ENCODE measurements at regions not wholly inside any gene's neighbourhood (a gene's known extent, or its start where the extent isn't known, plus 50 kb on each side); places are given as distances from the start of the nearest gene placed in this dataset.
A peak's percentile ranks its signal among the peaks of the same experiment; 100 is the strongest.

DNA sequence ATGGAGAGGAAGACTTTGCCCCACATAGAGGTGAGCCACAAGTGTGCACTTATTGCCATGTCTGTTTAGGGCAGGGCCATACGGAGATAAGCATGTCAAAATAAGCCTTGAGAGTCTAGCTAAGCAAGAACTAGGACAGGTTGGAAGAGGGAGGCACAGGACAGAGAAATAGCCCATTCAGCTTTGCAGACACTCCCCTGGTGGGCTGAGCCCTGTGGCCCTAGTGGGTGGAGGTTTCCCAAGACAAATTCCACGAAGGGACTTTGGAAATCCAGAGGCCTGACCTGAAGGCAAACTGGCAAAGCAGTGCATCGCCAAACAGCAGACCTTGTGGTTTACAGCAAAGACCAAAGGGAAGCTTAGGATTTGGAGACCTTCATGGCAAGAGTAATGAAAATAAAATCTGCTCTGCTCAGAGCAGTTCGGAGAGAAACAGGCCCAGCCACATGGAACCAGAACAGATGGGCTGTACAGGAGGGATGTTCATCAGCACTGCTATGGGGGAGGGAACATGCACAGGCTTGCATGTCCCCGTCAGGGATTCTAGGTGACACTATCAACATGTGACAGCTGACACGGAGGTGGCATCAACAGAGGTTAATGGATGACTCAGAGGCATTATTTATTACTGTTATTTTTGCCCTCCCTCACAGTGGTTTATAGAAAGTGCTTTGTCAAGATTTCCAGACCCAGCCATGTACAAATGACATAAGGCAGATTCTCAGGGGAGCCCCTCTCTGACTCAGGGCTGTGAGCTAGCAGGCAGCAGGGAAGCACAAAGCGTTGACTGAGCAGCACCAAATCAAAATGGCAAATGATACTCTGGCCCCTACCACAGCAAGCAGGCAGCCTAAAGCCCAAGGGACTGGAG, 90.1 kb upstream of the IRF2BP2 start:
- no TSS peak for BruUV-seq (replicated peaks)
- Histone ChIP-seq H3K36me3 (ENCODE audit: insufficient read depth, low read length, poor library complexity, severe bottlenecking) (no peaks in the 10 kb centered on the region), H3K27ac (ENCODE audit: low read depth, low read length, poor library complexity, severe bottlenecking) (no peak overlapping the region), H3K9me3 (ENCODE audit: low read depth, low read length, poor library complexity, severe bottlenecking) (no peaks in the 10 kb centered on the region), H3K27me3 (replicated peaks; ENCODE audit: insufficient read depth, low read depth, low read length, poor library complexity) (no peaks in the 10 kb centered on the region), H3K4me3 (ENCODE audit: low read depth, low read length, poor library complexity, severe bottlenecking) (no peak overlapping the region), H3K4me1 (ENCODE audit: insufficient read depth, low read length, poor library complexity, severe bottlenecking) (no peaks in the 10 kb centered on the region)
- no peak for TF ChIP-seq EZH2 (IDR thresholded peaks at IDR 0.05; ENCODE audit: borderline replicate concordance, low read depth, low read length, poor library complexity, severe bottlenecking)
- TF ChIP-seq, protein P1, sequence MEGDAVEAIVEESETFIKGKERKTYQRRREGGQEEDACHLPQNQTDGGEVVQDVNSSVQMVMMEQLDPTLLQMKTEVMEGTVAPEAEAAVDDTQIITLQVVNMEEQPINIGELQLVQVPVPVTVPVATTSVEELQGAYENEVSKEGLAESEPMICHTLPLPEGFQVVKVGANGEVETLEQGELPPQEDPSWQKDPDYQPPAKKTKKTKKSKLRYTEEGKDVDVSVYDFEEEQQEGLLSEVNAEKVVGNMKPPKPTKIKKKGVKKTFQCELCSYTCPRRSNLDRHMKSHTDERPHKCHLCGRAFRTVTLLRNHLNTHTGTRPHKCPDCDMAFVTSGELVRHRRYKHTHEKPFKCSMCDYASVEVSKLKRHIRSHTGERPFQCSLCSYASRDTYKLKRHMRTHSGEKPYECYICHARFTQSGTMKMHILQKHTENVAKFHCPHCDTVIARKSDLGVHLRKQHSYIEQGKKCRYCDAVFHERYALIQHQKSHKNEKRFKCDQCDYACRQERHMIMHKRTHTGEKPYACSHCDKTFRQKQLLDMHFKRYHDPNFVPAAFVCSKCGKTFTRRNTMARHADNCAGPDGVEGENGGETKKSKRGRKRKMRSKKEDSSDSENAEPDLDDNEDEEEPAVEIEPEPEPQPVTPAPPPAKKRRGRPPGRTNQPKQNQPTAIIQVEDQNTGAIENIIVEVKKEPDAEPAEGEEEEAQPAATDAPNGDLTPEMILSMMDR (conservative IDR thresholded peaks at IDR 0.05; ENCODE audit: low read depth, low read length): no peak
- ChIA-PET POLR2A (ENCODE audit: low non-redundant PET) (no interaction called here), CTCF (no interaction called here)
- peak; percentile 23 for DNase-seq (ENCODE audit: low spot score)
- intact Hi-C loops (cut with micrococcal nuclease; ENCODE audit: unreplicated experiment): no loop called here

DNA sequence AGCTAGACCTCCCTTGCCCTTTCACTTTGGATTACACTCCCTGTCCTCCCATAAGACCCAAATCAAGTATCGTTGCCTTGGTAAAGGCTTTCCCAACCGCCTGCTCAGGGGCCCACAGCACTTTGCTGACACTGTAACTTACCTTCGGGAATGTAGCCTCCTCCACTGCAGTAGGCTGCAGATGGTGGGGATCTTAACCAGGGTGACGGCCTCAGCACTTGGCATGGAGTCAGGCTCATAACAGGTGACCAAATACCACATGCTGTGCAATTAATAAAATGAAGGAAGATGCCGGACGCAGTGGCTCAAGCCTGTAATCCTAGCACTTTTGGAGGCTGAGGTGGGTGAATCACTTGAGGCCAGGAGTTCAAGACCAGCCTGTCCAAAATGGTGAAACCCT, 88.7 kb upstream of the IRF2BP2 start:
- H3K4me3 ChIP-seq (ENCODE audit: low read depth, low read length, poor library complexity, severe bottlenecking): no peak overlapping the region
- TF ChIP-seq, protein P1 (conservative IDR thresholded peaks at IDR 0.05; ENCODE audit: low read depth, low read length): no peak
- TF ChIP-seq EZH2 (IDR thresholded peaks at IDR 0.05; ENCODE audit: borderline replicate concordance, low read depth, low read length, poor library complexity, severe bottlenecking): no peak
- H3K9me3 ChIP-seq (ENCODE audit: low read depth, low read length, poor library complexity, severe bottlenecking): no peaks in the 10 kb centered on the region
- ChIA-PET POLR2A (ENCODE audit: low non-redundant PET) (no interaction called here), CTCF (no interaction called here)
- no peaks in the 10 kb centered on the region for H3K4me1 ChIP-seq (ENCODE audit: insufficient read depth, low read length, poor library complexity, severe bottlenecking)
- DNase-seq (ENCODE audit: low spot score): no peak
- H3K27me3 ChIP-seq (replicated peaks; ENCODE audit: insufficient read depth, low read depth, low read length, poor library complexity): no peaks in the 10 kb centered on the region
- no peaks in the 10 kb centered on the region for H3K36me3 ChIP-seq (ENCODE audit: insufficient read depth, low read length, poor library complexity, severe bottlenecking)
- intact Hi-C loops (cut with micrococcal nuclease; ENCODE audit: unreplicated experiment): no loop called here
- no TSS peak for BruUV-seq (replicated peaks)
- no peak overlapping the region for H3K27ac ChIP-seq (ENCODE audit: low read depth, low read length, poor library complexity, severe bottlenecking)

DNA sequence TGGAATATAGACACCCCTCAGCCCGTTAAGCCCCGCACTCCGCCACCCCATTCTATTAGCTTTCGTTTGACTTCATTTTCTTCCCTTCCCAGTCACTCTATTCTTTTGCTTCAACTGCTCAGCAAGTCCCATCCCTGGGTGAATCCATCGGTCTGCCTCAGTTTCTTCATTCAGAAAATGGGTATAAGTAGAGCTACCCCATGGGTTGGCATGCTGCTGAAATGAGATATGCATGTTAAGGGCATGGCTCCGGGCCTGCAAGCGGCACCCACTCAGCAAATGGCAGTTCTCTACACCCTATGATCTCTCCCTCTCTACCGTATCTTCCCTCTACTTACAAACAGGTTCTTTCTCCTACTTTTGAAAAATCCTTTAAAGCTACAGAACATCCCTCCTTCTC, 87.8 kb upstream of the IRF2BP2 start:
- intact Hi-C loops (cut with micrococcal nuclease; ENCODE audit: unreplicated experiment): no loop called here
- Histone ChIP-seq H3K9me3 (ENCODE audit: low read depth, low read length, poor library complexity, severe bottlenecking) (no peaks in the 10 kb centered on the region), H3K27me3 (replicated peaks; ENCODE audit: insufficient read depth, low read depth, low read length, poor library complexity) (no peaks in the 10 kb centered on the region), H3K36me3 (ENCODE audit: insufficient read depth, low read length, poor library complexity, severe bottlenecking) (no peaks in the 10 kb centered on the region), H3K4me1 (ENCODE audit: insufficient read depth, low read length, poor library complexity, severe bottlenecking) (no peaks in the 10 kb centered on the region), H3K4me3 (ENCODE audit: low read depth, low read length, poor library complexity, severe bottlenecking) (no peak overlapping the region), H3K27ac (ENCODE audit: low read depth, low read length, poor library complexity, severe bottlenecking) (no peak overlapping the region)
- CTCF ChIA-PET: no interaction called here
- no peak for DNase-seq (ENCODE audit: low spot score)
- POLR2A ChIA-PET (ENCODE audit: low non-redundant PET): no interaction called here
- TF ChIP-seq EZH2 (IDR thresholded peaks at IDR 0.05; ENCODE audit: borderline replicate concordance, low read depth, low read length, poor library complexity, severe bottlenecking): no peak
- TF ChIP-seq, protein P1 (conservative IDR thresholded peaks at IDR 0.05; ENCODE audit: low read depth, low read length): no peak
- BruUV-seq (replicated peaks): no TSS peak
